ENCODE measurements at regions not wholly inside any gene's neighbourhood (a gene's known extent, or its start where the extent isn't known, plus 50 kb on each side); places are given as distances from the start of the nearest gene placed in this dataset.

GRCh38 chr7:101699881-101700823 is 71.1 kb upstream of the MYL10 start:
- Mint-ChIP-seq H3K27me3 (no peaks in the 10 kb centered on the region), H3K9me3 (no peaks in the 10 kb centered on the region), H3K4me3 (no peak overlapping the region), H3K27ac (no peak overlapping the region), H3K4me1 (ENCODE audit: low read depth) (no peaks in the 10 kb centered on the region), H3K36me3 (ENCODE audit: low read depth) (no peaks in the 10 kb centered on the region)

GRCh38 chr7:101701153-101701794 is 72.2 kb upstream of the MYL10 start:
- Mint-ChIP-seq H3K4me3 (no peak overlapping the region), H3K27me3 (no peaks in the 10 kb centered on the region), H3K27ac (no peak overlapping the region), H3K4me1 (ENCODE audit: low read depth) (no peaks in the 10 kb centered on the region), H3K36me3 (ENCODE audit: low read depth) (no peaks in the 10 kb centered on the region), H3K9me3 (no peaks in the 10 kb centered on the region)

GRCh38 chr7:101702362-101702850 is 73.3 kb upstream of the MYL10 start:
- Mint-ChIP-seq H3K36me3 (ENCODE audit: low read depth) (no peaks in the 10 kb centered on the region), H3K9me3 (no peaks in the 10 kb centered on the region), H3K4me1 (ENCODE audit: low read depth) (no peaks in the 10 kb centered on the region), H3K27me3 (no peaks in the 10 kb centered on the region), H3K4me3 (no peak overlapping the region), H3K27ac (no peak overlapping the region)

- Mint-ChIP-seq H3K27me3 (no peaks in the 10 kb centered on the region), H3K4me1 (ENCODE audit: low read depth) (no peaks in the 10 kb centered on the region), H3K4me3 (no peak overlapping the region), H3K27ac (no peak overlapping the region), H3K36me3 (ENCODE audit: low read depth) (no peaks in the 10 kb centered on the region), H3K9me3 (no peaks in the 10 kb centered on the region)
These were observed 76.2 kb upstream of the MYL10 start for GRCh38 chr7:101705331-101705730.

GRCh38 chr7:101707587-101707986 is 78.5 kb upstream of the MYL10 start:
- Mint-ChIP-seq H3K4me1 (ENCODE audit: low read depth) (no peaks in the 10 kb centered on the region), H3K27me3 (no peaks in the 10 kb centered on the region), H3K4me3 (no peak overlapping the region), H3K9me3 (no peaks in the 10 kb centered on the region), H3K27ac (no peak overlapping the region), H3K36me3 (ENCODE audit: low read depth) (no peaks in the 10 kb centered on the region)

GRCh38 chr7:101708223-101708622 is 79.1 kb upstream of the MYL10 start:
- no peaks in the 10 kb centered on the region for H3K9me3 Mint-ChIP-seq
- H3K27ac Mint-ChIP-seq = no peak overlapping the region
- H3K4me3 Mint-ChIP-seq = no peak overlapping the region
- H3K36me3 Mint-ChIP-seq (ENCODE audit: low read depth) = no peaks in the 10 kb centered on the region
- H3K4me1 Mint-ChIP-seq (ENCODE audit: low read depth) = no peaks in the 10 kb centered on the region
- no peaks in the 10 kb centered on the region for H3K27me3 Mint-ChIP-seq

- no peaks in the 10 kb centered on the region for H3K9me3 Mint-ChIP-seq
- H3K4me1 Mint-ChIP-seq (ENCODE audit: low read depth) = no peaks in the 10 kb centered on the region
These were observed 83.6 kb upstream of the MYL10 start for GRCh38 chr7:101712652-101713051.

GRCh38 chr7:101714097-101714496 is 85.0 kb upstream of the MYL10 start:
- H3K9me3 Mint-ChIP-seq = no peaks in the 10 kb centered on the region
- no peaks in the 10 kb centered on the region for H3K27me3 Mint-ChIP-seq
- H3K27ac Mint-ChIP-seq = no peak overlapping the region
- H3K36me3 Mint-ChIP-seq (ENCODE audit: low read depth) = no peaks in the 10 kb centered on the region
- no peaks in the 10 kb centered on the region for H3K4me1 Mint-ChIP-seq (ENCODE audit: low read depth)
- no peak overlapping the region for H3K4me3 Mint-ChIP-seq

More at GRCh38 chr7:101712652-101713051, 83.6 kb upstream of the MYL10 start:
- Mint-ChIP-seq H3K27ac (no peak overlapping the region), H3K36me3 (ENCODE audit: low read depth) (no peaks in the 10 kb centered on the region), H3K4me3 (no peak overlapping the region), H3K27me3 (no peaks in the 10 kb centered on the region)

GRCh38 chr7:101717628-101718357 is 88.7 kb upstream of the MYL10 start:
- Mint-ChIP-seq H3K27me3 (no peaks in the 10 kb centered on the region), H3K4me1 (ENCODE audit: low read depth) (no peaks in the 10 kb centered on the region), H3K4me3 (no peak overlapping the region), H3K36me3 (ENCODE audit: low read depth) (no peaks in the 10 kb centered on the region), H3K27ac (no peak overlapping the region), H3K9me3 (no peaks in the 10 kb centered on the region)

- no peaks in the 10 kb centered on the region for H3K9me3 Mint-ChIP-seq
- no peak overlapping the region for H3K4me3 Mint-ChIP-seq
- no peaks in the 10 kb centered on the region for H3K36me3 Mint-ChIP-seq (ENCODE audit: low read depth)
- H3K27me3 Mint-ChIP-seq = no peaks in the 10 kb centered on the region
- H3K4me1 Mint-ChIP-seq (ENCODE audit: low read depth) = no peaks in the 10 kb centered on the region
- H3K27ac Mint-ChIP-seq = no peak overlapping the region
These were observed 89.4 kb upstream of the MYL10 start for GRCh38 chr7:101718363-101719122.

GRCh38 chr7:101719123-101719470 is 90.0 kb upstream of the MYL10 start:
- Mint-ChIP-seq H3K27me3 (no peaks in the 10 kb centered on the region), H3K4me1 (ENCODE audit: low read depth) (no peaks in the 10 kb centered on the region), H3K9me3 (no peaks in the 10 kb centered on the region), H3K36me3 (ENCODE audit: low read depth) (no peaks in the 10 kb centered on the region), H3K27ac (no peak overlapping the region), H3K4me3 (no peak overlapping the region)

GRCh38 chr7:101720324-101720723 is 91.2 kb upstream of the MYL10 start:
- Mint-ChIP-seq H3K27me3 (no peaks in the 10 kb centered on the region), H3K27ac (no peak overlapping the region), H3K36me3 (ENCODE audit: low read depth) (no peaks in the 10 kb centered on the region), H3K4me3 (no peak overlapping the region), H3K4me1 (ENCODE audit: low read depth) (no peaks in the 10 kb centered on the region), H3K9me3 (no peaks in the 10 kb centered on the region)

GRCh38 chr7:101722247-101722646 is 93.2 kb upstream of the MYL10 start:
- H3K4me3 Mint-ChIP-seq = no peak overlapping the region
- no peaks in the 10 kb centered on the region for H3K9me3 Mint-ChIP-seq
- H3K4me1 Mint-ChIP-seq (ENCODE audit: low read depth) = no peaks in the 10 kb centered on the region

GRCh38 chr7:101723835-101724234 is 93.6 kb upstream of the CUX1 start:
- Mint-ChIP-seq H3K4me3 (no peak overlapping the region), H3K9me3 (no peaks in the 10 kb centered on the region), H3K4me1 (ENCODE audit: low read depth) (no peaks in the 10 kb centered on the region), H3K36me3 (ENCODE audit: low read depth) (no peaks in the 10 kb centered on the region), H3K27me3 (no peaks in the 10 kb centered on the region), H3K27ac (no peak overlapping the region)

More at GRCh38 chr7:101722247-101722646, 93.2 kb upstream of the MYL10 start:
- H3K27ac Mint-ChIP-seq = no peak overlapping the region
- no peaks in the 10 kb centered on the region for H3K36me3 Mint-ChIP-seq (ENCODE audit: low read depth)
- H3K27me3 Mint-ChIP-seq = no peaks in the 10 kb centered on the region

Measured in stimulated activated naive CD8-positive, alpha-beta T cell treated with anti-CD3 and anti-CD28 coated beads, Interleukin-15, Interleukin-2, amounts not matched to agents 100 ng/mL and 50 ng/mL, for 24 hours (primary cell).